HG03039 (cell line): ENCODE measurements at regions not wholly inside any gene's neighbourhood (a gene's known extent, or its start where the extent isn't known, plus 50 kb on each side); places are given as distances from the start of the nearest gene placed in this dataset.

Experiments used
- ATAC-seq: cut with Tn5 transposase; IDR thresholded peaks from one replicate; pipeline ENCODE4 v1.9.1; 2021; ENCODE audit warnings: mild to moderate bottlenecking, moderate library complexity; ENCODE audit not compliant: unreplicated experiment

- ATAC-seq = no peak
Measured at GRCh38 chr4:119933606-119934005, 133.0 kb downstream of the MAD2L1 start.

GRCh38 chr4:119932277-119932676 lies 134.4 kb downstream of the MAD2L1 start:
- ATAC-seq = no peak

DNA sequence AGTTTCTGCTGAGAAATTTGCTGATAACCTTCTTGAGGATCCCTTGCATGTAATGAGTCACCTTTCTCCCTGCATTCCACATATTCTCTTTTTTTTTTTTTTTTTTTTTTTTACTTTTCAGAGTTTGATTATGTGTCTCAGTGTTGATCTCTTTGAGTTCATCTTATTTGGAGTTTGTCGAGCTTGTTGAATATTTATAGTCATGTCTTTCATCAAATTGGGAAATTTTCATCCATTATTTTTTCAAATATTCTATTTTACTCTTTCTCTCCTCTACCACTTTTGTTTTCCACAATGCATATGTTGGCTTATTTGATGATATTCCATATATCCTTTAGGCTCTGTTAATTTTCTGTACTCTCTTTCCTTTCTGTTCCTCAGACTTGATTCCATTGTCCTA lies 136.1 kb downstream of the MAD2L1 start:
- ATAC-seq = no peak

- no peak for ATAC-seq
Measured at GRCh38 chr4:119921830-119922229, 144.8 kb downstream of the MAD2L1 start.

DNA sequence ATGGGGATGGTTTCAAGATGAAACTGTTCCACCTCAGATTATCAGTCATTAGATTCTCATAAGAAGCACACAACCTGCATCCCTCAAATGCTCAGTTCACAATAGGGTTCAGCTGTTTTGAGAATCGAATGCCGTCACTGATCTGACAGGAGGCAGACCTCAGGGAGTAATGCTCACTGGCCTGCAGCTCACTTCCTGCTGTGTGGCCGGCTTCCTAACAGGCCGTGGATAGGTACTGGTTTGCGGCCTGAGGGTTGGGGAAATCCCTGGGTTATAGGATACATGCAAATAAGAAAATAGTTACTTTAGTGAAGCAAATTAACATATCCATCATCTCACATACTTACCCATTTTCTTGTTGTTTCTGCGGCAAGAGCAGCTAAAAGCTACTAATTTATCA lies 160.4 kb downstream of the MAD2L1 start:
- no peak for ATAC-seq

- ATAC-seq = no peak
Measured at GRCh38 chr4:119898211-119898610, 168.4 kb downstream of the MAD2L1 start.

DNA sequence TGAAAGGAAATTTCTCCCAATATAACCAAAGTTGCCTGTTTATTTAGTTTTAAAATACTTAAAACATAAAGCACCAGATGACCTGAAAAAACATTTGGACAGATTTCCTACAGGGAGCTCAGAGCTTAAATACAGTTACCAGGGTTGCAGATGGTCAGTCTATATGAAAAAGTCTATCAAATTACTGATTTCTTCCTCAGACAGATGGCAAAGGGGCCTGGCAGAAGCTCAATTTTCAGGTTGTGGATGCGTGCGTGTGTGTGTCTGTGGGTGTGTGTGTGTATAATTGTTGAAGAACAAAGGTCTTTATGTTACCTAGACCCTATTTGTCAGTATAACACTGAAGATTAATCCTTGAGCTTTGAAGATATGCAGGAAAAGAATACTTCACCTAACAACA lies 169.4 kb downstream of the MAD2L1 start:
- no peak for ATAC-seq

- no peak for ATAC-seq
Measured at GRCh38 chr4:119894650-119895208, 171.9 kb downstream of the MAD2L1 start.

GRCh38 chr4:119873794-119874325 lies 192.8 kb downstream of the MAD2L1 start:
- ATAC-seq = no peak

- ATAC-seq = no peak
Measured at GRCh38 chr4:119873132-119873531, 193.5 kb downstream of the MAD2L1 start.

- ATAC-seq = no peak
Measured at GRCh38 chr4:119872371-119873016, 194.2 kb downstream of the MAD2L1 start.

DNA sequence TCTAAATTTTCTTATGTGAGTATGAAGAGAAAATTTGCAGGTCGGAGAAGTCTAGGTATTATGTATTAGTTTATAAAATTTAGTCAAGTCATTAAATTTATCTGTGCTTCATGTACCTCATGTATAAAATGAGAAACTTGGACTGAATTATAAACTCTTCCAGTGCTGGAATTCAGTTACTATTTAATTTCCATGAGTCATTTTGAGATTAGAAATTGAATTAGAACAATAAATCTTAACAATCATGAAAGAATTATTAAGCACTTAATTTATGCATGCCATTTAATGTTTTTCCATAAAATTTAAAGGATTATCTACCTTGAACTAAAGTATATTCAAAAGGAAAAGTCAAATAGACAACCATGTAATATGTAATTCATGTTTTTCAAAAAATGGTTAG lies 195.8 kb downstream of the MAD2L1 start:
- no peak for ATAC-seq

- no peak for ATAC-seq
Measured at GRCh38 chr4:119865789-119866188, 200.9 kb downstream of the MAD2L1 start.

- ATAC-seq = no peak
Measured at GRCh38 chr4:119865389-119865788, 201.3 kb downstream of the MAD2L1 start.

GRCh38 chr4:119861731-119862130 lies 204.9 kb downstream of the MAD2L1 start:
- ATAC-seq = no peak

DNA sequence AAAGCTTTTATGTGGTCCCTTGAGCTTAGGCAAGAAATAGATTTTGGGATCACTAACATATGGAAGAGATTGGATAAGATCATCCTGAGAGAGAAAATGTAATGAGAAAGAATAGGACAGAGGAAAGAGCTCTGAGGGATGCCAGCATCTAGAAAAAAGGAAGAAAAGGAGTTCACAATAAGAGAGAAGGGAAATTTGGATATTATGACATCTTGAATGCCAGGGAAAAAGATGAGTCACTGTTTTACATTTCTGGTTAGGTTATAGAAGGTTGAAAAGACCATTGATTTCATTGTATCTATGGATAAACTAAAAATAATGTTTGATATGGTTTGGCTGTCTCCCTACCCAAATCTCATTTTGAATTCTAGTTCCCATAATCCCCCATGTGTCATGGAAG lies 208.5 kb downstream of the MAD2L1 start:
- no peak for ATAC-seq

DNA sequence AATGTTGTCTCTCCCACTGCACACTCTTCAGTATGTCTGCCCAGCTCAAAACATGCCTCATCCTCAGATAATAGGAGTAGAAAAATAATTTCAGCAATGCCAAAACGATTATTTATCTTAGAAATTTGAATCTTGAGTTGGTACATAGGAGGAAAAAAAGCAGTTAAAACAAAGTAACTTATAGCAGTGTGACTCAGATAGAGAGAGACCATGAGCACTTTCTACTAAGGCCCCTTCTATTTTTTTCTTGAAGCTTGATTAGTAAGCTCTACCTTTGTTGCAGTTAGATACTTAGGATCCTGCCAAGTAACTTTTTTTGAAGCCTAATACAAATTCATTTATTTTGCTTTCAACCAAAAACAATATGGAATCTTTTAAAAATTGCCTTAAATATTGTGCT lies 212.3 kb downstream of the MAD2L1 start:
- ATAC-seq = no peak

DNA sequence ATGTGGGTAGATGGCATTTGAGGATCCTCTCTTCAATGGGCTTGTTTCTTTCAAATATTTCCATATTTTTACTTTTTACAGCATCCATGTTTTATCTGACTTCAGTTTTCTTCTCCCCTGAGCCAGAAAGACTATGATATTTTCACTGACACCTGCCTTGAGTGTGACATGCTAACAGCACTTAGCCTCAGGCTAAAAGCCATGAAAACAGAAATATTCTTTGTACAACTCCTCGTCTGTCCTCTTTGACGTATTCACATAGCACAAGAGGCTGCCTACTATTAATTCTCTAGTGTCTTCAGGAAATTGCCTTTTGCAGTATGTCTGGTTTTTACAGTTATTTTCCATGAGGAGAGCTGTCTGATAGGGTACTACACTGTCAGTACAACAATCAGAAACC lies 215.0 kb downstream of the MAD2L1 start:
- ATAC-seq = no peak

DNA sequence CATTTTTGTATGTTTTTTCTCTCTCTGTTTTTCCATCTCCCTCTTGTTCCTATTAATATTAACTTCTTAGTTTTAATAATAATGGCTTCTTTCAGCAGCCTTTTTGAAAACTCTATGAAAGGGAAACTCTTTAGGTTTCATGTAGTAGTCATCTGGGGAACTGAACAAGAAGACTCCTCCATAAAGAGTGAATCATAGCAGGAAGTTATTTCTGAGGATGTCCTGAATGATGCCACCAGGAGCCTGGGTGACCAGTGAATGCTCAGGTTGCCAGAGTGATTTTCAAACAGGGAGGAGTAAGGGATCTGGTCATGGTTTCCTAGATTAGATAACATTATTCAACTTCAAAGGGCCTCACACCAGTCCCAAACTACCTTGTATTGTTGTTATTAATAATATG lies 212.8 kb upstream of the PDE5A start:
- no peak for ATAC-seq

DNA sequence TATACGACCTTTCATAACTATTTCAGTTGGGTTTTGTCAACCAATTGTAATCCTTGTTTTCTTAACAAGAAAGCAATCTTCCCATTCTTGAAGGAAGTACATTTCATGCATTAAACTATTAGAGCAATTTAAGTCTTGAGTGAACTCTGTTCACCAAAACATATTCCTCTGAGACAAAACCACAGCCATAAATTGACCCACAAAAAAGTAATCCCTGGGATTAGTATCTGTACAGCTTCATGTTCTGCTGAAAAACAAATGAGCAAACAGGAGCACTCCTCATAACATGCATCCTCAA lies 207.0 kb upstream of the PDE5A start:
- no peak for ATAC-seq

DNA sequence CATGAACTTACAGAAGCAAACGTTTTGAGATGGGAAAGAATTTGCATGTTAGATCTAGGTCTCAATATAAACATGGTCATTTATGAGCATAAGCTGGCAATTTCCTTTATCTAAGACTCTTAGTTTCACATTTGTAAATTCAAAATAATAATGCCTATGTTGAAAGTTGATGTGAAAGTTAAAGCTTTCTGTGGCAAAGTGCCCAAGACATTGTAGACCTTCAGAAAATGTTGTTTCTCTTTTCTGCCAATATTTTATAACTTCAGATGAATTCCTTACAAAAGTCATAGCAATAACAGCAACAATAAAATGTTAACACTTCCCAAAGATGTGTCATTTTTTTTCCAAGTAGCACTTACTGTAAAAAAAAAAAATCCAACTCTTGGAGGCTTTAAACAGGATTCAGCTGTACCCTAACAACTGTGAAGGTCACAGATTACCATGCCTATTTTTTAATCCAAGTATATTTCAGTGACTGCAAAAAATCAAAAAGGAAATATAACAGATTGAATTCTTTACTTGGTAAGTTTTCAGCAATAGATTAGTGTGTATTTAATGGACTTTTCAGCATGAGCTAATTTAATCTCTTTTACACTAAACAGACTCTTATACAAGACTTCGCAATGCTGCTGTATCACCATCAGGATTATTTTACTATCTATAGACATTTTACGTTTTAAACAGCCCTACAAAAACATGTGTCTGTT lies 206.5 kb upstream of the PDE5A start:
- ATAC-seq = no peak

GRCh38 chr4:119833611-119834010 lies 205.0 kb upstream of the PDE5A start:
- ATAC-seq = no peak
